ENCODE measurements at regions not wholly inside any gene's neighbourhood (a gene's known extent, or its start where the extent isn't known, plus 50 kb on each side); places are given as distances from the start of the nearest gene placed in this dataset.

GRCh38 chr4:148964456-148964855 lies 522.2 kb upstream of the NR3C2 start:
- no peak overlapping the region for H3K9ac ChIP-seq
- POLR2A ChIA-PET: no interaction called here

More at GRCh38 chr4:148964456-148964855, 522.2 kb upstream of the NR3C2 start:
- Histone ChIP-seq H3K27ac (ENCODE audit: low read depth in 2 of 2, low read length in 1 of 2) (no peak overlapping the region), H3K4me1 (ENCODE audit: control insufficient read depth in 1 of 2, insufficient read depth in 2 of 2, low read depth in 1 of 2, low read length in 1 of 2) (no peaks in the 10 kb centered on the region), H4K20me1 (ENCODE audit: insufficient read depth) (no peaks in the 10 kb centered on the region), H2AFZ (ENCODE audit: low read depth) (no peak overlapping the region), H3K27me3 (ENCODE audit: insufficient read depth) (no peaks in the 10 kb centered on the region), H3K79me2 (ENCODE audit: insufficient read depth) (no peaks in the 10 kb centered on the region), H3K4me2 (no peak overlapping the region), H3F3A (replicated peaks; ENCODE audit: insufficient read depth) (no peaks in the 10 kb centered on the region), H3K9me3 (no peaks in the 10 kb centered on the region), H3K4me3 (ENCODE audit: low read depth in 2 of 2, low read length in 1 of 2) (no peak overlapping the region), H3K9me2 (no peaks in the 10 kb centered on the region), H3K36me3 (replicated peaks in 1 of 2; ENCODE audit: control insufficient read depth in 1 of 2, insufficient read depth in 2 of 2, low read length in 1 of 2) (no peaks in the 10 kb centered on the region)
- CTCF ChIA-PET: no interaction called here
- WGBS (ENCODE audit: low lambda C conversion rate): 0% methylated on average over 2 of the region's 2 CpGs
- no peak for DNase-seq
- TF ChIP-seq TAF1 (IDR thresholded peaks at IDR 0.05; ENCODE audit: borderline replicate concordance, low read depth, low read length) (no peak), NFIC (IDR thresholded peaks at IDR 0.05; ENCODE audit: borderline replicate concordance) (no peak), ZBTB33 (IDR thresholded peaks at IDR 0.05; ENCODE audit: borderline replicate concordance, low read depth) (no peak), RCOR1 (IDR thresholded peaks at IDR 0.05; ENCODE audit: low read length) (no peak), CTCF (IDR thresholded peaks at IDR 0.05) (no peak), MAX (IDR thresholded peaks at IDR 0.05; ENCODE audit: low read depth) (no peak), SIN3A (IDR thresholded peaks at IDR 0.05; ENCODE audit: borderline replicate concordance, low read depth, low read length) (no peak), TCF12 (IDR thresholded peaks at IDR 0.05) (no peak), CHD2 (IDR thresholded peaks at IDR 0.05; ENCODE audit: low read length, partially characterized antibody) (no peak), USF1 (IDR thresholded peaks at IDR 0.05; ENCODE audit: borderline replicate concordance, low read depth) (no peak), EZH2phosphoT487 (IDR thresholded peaks at IDR 0.05; ENCODE audit: borderline replicate concordance, low read depth) (no peak), POLR2AphosphoS5 (IDR thresholded peaks at IDR 0.05; ENCODE audit: low read depth, low read length) (no peak), REST (IDR thresholded peaks at IDR 0.05; ENCODE audit: low read depth, low read length) (no peak), JUND (IDR thresholded peaks at IDR 0.05) (no peak), FOXM1 (IDR thresholded peaks at IDR 0.05; ENCODE audit: low read depth) (no peak)

Data from SK-N-SH (cell line).